ENCODE measurements at regions not wholly inside any gene's neighbourhood (a gene's known extent, or its start where the extent isn't known, plus 50 kb on each side); places are given as distances from the start of the nearest gene placed in this dataset.

DNA sequence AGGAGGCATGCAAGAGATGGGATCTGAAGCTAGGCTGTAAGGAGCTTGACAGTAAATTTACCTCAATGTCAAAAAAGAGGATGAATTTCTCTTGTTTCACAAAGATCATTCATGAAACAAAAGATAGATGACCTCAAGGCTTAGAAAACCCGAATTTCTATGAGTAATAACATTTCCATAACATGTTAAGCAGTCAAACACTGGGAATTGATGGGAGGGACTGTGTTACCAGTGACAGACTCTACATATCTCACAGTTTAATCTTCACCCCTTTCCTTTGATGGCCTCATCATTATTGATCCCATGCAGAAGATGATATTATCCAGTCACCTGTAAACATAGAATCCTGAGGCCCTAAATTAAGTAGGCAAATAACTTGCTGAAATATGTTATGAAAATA lies 53.5 kb upstream of the VGLL3 start:
- TF ChIP-seq POLR2A (IDR thresholded peaks at IDR 0.05) = no peak
- TF ChIP-seq, protein P1, sequence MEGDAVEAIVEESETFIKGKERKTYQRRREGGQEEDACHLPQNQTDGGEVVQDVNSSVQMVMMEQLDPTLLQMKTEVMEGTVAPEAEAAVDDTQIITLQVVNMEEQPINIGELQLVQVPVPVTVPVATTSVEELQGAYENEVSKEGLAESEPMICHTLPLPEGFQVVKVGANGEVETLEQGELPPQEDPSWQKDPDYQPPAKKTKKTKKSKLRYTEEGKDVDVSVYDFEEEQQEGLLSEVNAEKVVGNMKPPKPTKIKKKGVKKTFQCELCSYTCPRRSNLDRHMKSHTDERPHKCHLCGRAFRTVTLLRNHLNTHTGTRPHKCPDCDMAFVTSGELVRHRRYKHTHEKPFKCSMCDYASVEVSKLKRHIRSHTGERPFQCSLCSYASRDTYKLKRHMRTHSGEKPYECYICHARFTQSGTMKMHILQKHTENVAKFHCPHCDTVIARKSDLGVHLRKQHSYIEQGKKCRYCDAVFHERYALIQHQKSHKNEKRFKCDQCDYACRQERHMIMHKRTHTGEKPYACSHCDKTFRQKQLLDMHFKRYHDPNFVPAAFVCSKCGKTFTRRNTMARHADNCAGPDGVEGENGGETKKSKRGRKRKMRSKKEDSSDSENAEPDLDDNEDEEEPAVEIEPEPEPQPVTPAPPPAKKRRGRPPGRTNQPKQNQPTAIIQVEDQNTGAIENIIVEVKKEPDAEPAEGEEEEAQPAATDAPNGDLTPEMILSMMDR (IDR thresholded peaks at IDR 0.05 in 8 of 11, conservative IDR thresholded peaks at IDR 0.05 in 3 of 11) = no peak

Data from spleen (tissue), 7 donors.